GM23338 (cell line): ENCODE measurements at regions not wholly inside any gene's neighbourhood (a gene's known extent, or its start where the extent isn't known, plus 50 kb on each side); places are given as distances from the start of the nearest gene placed in this dataset.
A peak's percentile ranks its signal among the peaks of the same experiment; 100 is the strongest.

Experiments
- ATAC-seq: fragments of 200-7000 bp; cut with Tn5 transposase; 3 replicates; pipeline ENCODE4 v1.9.1; 2020
- DNase-seq: peaks from one replicate; pipeline ENCODE4 v3.0.0-alpha.2; 2015; ENCODE audit warnings: low spot score
- H2AFZ ChIP-seq: fragments of 200-600 bp; sonication (generic); 2 replicates; pipeline ENCODE4 v1.8.0; 2016; ENCODE audit warnings: antibody characterized with exemption, mild to moderate bottlenecking, moderate library complexity
- H3F3A ChIP-seq: fragments of 200-600 bp; sonication (generic); replicated peaks from 2 replicates; pipeline ENCODE4 v1.8.0; 2017; ENCODE audit warnings: antibody characterized with exemption, mixed run types, low read depth
- H3K27ac ChIP-seq: fragments of 200-600 bp; sonication (generic); 2 replicates; pipeline ENCODE4 v1.6.1; 2016; ENCODE audit warnings: low read depth
- H3K27me3 ChIP-seq: fragments of 200-600 bp; sonication (generic); 2 replicates; pipeline ENCODE4 v1.8.0; 2016; ENCODE audit warnings: mild to moderate bottlenecking, mixed run types, moderate library complexity; ENCODE audit not compliant: insufficient read depth
- H3K36me3 ChIP-seq: fragments of 200-600 bp; sonication (generic); 2 replicates; pipeline ENCODE4 v1.8.0; 2016; ENCODE audit warnings: mild to moderate bottlenecking; ENCODE audit not compliant: insufficient read depth
- H3K4me1 ChIP-seq: fragments of 200-600 bp; sonication (generic); 2 replicates; pipeline ENCODE4 v1.8.0; 2016; ENCODE audit warnings: mild to moderate bottlenecking, moderate library complexity; ENCODE audit not compliant: insufficient read depth
- H3K4me2 ChIP-seq: fragments of 200-600 bp; sonication (generic); 2 replicates; pipeline ENCODE4 v1.7.1; 2017; ENCODE audit warnings: mixed run types
- H3K4me3 ChIP-seq: fragments of 200-600 bp; sonication (generic); 2 replicates; pipeline ENCODE4 v1.6.1; 2016; ENCODE audit warnings: mixed run types
- H3K79me2 ChIP-seq: fragments of 200-600 bp; sonication (generic); replicated peaks from 2 replicates; pipeline ENCODE4 v1.8.0; 2017; ENCODE audit warnings: mild to moderate bottlenecking; ENCODE audit not compliant: insufficient read depth
- H3K9me2 ChIP-seq: fragments of 200-600 bp; sonication (generic); 2 replicates; pipeline ENCODE4 v1.8.0; 2017; ENCODE audit not compliant: insufficient read depth
- H4K20me1 ChIP-seq: fragments of 200-600 bp; sonication (generic); replicated peaks from 2 replicates; pipeline ENCODE4 v1.8.0; 2017; ENCODE audit warnings: mild to moderate bottlenecking; ENCODE audit not compliant: insufficient read depth
- H3K27ac Mint-ChIP-seq: 2 replicates; pipeline ENCODE4 v1.8.0; 2020; ENCODE audit warnings: inconsistent platforms, mild to moderate bottlenecking, moderate library complexity, mixed read lengths
- H3K27me3 Mint-ChIP-seq: 3 replicates; pipeline ENCODE4 v1.8.0; 2022; ENCODE audit warnings: low read depth, mild to moderate bottlenecking, moderate library complexity, mixed read lengths, inconsistent platforms; ENCODE audit not compliant: insufficient read depth, poor library complexity
- H3K36me3 Mint-ChIP-seq: 3 replicates; pipeline ENCODE4 v1.8.0; 2021; ENCODE audit warnings: low read depth, mild to moderate bottlenecking, inconsistent platforms, moderate library complexity, mixed read lengths
- H3K4me1 Mint-ChIP-seq: 3 replicates; pipeline ENCODE4 v1.8.0; 2020; ENCODE audit warnings: mild to moderate bottlenecking, inconsistent platforms, mixed read lengths
- H3K4me3 Mint-ChIP-seq: 3 replicates; pipeline ENCODE4 v1.8.0; 2021; ENCODE audit warnings: moderate library complexity, mild to moderate bottlenecking, inconsistent platforms, mixed read lengths
- H3K9me3 Mint-ChIP-seq: 3 replicates; pipeline ENCODE4 v1.8.0; 2020; ENCODE audit warnings: moderate library complexity, mild to moderate bottlenecking, inconsistent platforms, mixed read lengths
- CTCF ChIP-seq, 2 experiments: fragments of 200-600 bp in 1 of 2; sonication (generic) in 1 of 2; conservative IDR thresholded peaks; 2 replicates each; pipeline versions ENCODE4 v1.5.1 to v1.6.1; 2016 to 2017; ENCODE audit warnings: antibody characterized with exemption in 2 of 2, low read depth in 2 of 2, mild to moderate bottlenecking in 2 of 2, moderate library complexity in 1 of 2
- EZH2 ChIP-seq: fragments of 200-600 bp; sonication (generic); IDR thresholded peaks from one replicate; pipeline ENCODE4 v1.8.0; 2017; ENCODE audit warnings: antibody characterized with exemption, mild to moderate bottlenecking, low read depth; ENCODE audit not compliant: unreplicated experiment
- EZH2phosphoT487 ChIP-seq: fragments of 200-600 bp; sonication (generic); IDR thresholded peaks from one replicate; pipeline ENCODE4 v1.8.1; 2018; ENCODE audit warnings: antibody characterized with exemption; ENCODE audit not compliant: unreplicated experiment
- JUNB ChIP-seq: IDR thresholded peaks from one replicate; pipeline ENCODE4 v1.6.1; 2016; ENCODE audit warnings: antibody characterized with exemption; ENCODE audit not compliant: unreplicated experiment
- NANOG ChIP-seq: IDR thresholded peaks from 2 replicates; pipeline ENCODE4 v1.6.1; 2016; ENCODE audit warnings: antibody characterized with exemption, borderline replicate concordance
- ZNF331 ChIP-seq: fragments of 250-450 bp; sonication (Bioruptor Pico); IDR thresholded peaks from 2 replicates; pipeline ENCODE4 v1.5.0; 2020; ENCODE audit warnings: low read depth, mild to moderate bottlenecking, moderate library complexity
- ZNF462 ChIP-seq: fragments of 250-450 bp; sonication (Bioruptor Pico); IDR thresholded peaks from 2 replicates; pipeline ENCODE4 v1.5.0; 2020; ENCODE audit warnings: mild to moderate bottlenecking, moderate library complexity
- TF ChIP-seq, protein P1 (sequence below): IDR thresholded peaks from 2 replicates; pipeline ENCODE4 v1.6.1; 2016; ENCODE audit warnings: antibody characterized with exemption

- TF ChIP-seq CTCF (conservative IDR thresholded peaks at IDR 0.05; ENCODE audit: low read depth in 2 of 2) (no peak), EZH2phosphoT487 (no peak), ZNF462 (CRISPR knock-in tag) (no peak), JUNB (no peak), NANOG (no peak), EZH2 (no peak)
Observed at GRCh38 chr14:26286913-26287205, 311.0 kb downstream of the NOVA1 start (continued).

DNA sequence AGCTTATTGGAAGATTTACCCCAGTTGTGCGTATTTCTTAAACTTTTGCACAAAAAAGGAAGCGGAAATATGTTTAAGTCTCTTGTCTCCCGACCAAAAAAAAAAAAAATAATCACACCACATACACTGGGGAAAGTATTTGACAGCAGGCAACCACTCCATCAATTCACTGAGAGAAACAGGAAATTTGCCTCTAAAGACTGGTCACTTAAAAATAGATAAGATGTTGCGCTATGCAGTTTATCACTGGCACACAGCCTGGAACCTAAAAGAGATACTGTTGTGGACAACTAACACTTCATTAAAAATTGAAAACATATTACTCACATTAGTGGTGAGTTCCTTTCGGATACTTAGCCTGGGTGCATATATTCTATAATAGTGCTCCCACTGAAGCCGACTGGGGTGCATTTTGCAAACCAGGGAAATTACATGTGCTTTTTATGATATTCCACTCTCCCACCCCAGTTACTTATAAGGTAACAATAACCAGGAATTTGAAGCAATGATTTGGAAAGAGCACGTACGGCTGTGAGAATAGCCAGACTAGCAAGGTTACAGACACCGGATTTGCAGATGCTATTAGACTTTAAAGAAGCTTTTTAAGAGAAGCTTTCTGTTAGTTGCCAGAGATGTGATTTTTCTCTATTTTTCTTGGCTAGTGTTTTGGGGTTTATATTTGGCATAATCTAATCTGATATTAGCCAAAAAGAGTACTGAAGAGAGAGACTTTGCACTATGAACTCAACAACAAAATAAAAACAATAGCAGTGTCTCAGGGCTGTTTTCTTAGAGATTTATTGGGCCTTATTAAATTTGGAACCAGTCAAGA lies 311.5 kb downstream of the NOVA1 start:
- Mint-ChIP-seq H3K27me3 (peaks cover 3% of the 10 kb centered on the region), H3K4me3 (no peak overlapping the region), H3K9me3 (no peaks in the 10 kb centered on the region; the same call in 2 of the 3 replicates), H3K4me1 (peaks cover 22% of the 10 kb centered on the region), H3K27ac (no peak overlapping the region), H3K36me3 (no peaks in the 10 kb centered on the region)
- Histone ChIP-seq H2AFZ (peak overlapping the region; percentile 77; the same call in 1 of the 2 replicates), H3K27ac (no peak overlapping the region), H3K4me2 (no peak overlapping the region), H4K20me1 (no peaks in the 10 kb centered on the region), H3K4me3 (no peak overlapping the region), H3K27me3 (no peaks in the 10 kb centered on the region), H3K4me1 (peaks cover 20% of the 10 kb centered on the region), H3F3A (no peaks in the 10 kb centered on the region), H3K79me2 (no peaks in the 10 kb centered on the region), H3K9me2 (no peaks in the 10 kb centered on the region; the same call in 1 of the 2 replicates), H3K36me3 (no peaks in the 10 kb centered on the region)
- no peak for DNase-seq
- ATAC-seq = no peak
- TF ChIP-seq ZNF331 (CRISPR knock-in tag) (no peak), EZH2phosphoT487 (no peak)
- TF ChIP-seq, protein P1, sequence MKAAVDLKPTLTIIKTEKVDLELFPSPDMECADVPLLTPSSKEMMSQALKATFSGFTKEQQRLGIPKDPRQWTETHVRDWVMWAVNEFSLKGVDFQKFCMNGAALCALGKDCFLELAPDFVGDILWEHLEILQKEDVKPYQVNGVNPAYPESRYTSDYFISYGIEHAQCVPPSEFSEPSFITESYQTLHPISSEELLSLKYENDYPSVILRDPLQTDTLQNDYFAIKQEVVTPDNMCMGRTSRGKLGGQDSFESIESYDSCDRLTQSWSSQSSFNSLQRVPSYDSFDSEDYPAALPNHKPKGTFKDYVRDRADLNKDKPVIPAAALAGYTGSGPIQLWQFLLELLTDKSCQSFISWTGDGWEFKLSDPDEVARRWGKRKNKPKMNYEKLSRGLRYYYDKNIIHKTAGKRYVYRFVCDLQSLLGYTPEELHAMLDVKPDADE = no peak
